ENCODE measurements at regions not wholly inside any gene's neighbourhood (a gene's known extent, or its start where the extent isn't known, plus 50 kb on each side); places are given as distances from the start of the nearest gene placed in this dataset.
A peak's percentile ranks its signal among the peaks of the same experiment; 100 is the strongest.

- no peak for DNase-seq
Observed at GRCh38 chr14:62168564-62169155, 406.4 kb downstream of the SNAPC1 start.

DNA sequence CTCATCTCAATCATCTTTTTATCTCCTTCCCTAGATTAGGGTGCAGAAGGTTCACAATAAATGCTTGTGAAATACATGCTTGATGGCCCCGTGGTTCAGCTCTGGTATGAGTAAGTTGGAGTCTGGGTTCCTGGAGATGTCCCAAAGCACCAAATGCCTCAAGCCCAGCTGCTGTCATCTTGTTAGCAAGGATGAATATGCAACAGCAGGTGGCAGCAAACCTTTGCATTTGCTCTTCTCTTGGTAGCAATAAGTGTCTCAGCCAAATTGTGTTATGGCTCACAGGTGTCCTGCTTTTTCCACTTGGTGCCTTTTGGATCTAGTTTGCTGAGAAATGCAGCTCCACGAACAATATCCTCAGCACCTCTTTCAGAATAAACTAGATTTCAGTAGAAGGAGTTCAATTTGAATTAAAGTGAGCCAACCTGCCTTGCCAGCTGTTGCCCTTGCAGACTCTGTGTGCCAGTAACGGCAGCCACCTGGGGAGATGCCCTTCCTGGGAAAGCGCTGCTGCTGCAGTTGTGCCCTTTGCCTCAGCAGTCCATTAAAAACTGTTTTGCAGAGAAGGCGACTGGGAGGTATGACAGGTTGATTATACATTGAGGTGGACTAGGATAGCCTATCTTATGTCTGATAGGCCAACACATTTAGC is 417.3 kb downstream of the SNAPC1 start:
- peak; percentile 88 for DNase-seq

- no peak for DNase-seq
Observed at GRCh38 chr14:62181591-62181990, 419.4 kb downstream of the SNAPC1 start.

DNA sequence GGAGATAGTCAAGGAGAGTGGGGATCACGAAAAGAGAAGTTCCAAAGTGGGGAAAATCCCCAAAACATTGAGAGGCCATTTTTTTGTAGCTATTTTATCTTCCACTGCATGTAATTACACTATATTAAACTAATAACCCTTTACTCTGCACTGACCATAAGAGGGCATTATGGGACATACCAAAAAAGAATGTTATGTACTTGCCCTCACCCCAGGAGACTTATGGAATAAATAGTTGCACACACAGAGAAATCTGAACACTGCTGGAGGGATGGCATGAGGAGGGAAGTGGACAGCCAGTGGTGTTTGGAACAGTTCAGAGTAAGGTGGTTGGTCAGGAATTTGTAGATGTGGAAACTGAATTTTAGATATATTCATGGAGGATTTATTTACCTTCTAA is 422.9 kb downstream of the SNAPC1 start:
- no peak for DNase-seq

GRCh38 chr14:62187265-62187664 is 425.0 kb downstream of the SNAPC1 start:
- no peak for DNase-seq

DNA sequence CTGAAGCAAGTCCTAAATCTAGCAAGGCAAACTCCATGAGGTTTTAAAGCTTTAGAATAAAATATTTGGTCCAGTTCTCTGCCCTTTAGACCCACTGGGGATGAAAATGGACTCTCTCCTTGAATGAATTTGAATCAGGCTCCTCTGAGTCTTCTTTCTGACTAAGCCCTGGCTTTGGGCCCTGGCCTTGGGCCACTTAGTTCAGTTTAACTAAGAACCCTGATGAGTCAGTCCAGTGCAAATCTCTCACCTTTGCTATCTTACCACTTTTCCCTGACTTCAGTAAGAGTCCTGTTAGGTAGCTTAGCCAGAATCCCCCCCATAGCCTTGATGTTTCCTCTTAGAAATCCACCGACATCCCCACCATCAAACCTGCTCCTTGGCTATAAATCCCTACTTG is 427.5 kb downstream of the SNAPC1 start:
- DNase-seq: no peak

DNA sequence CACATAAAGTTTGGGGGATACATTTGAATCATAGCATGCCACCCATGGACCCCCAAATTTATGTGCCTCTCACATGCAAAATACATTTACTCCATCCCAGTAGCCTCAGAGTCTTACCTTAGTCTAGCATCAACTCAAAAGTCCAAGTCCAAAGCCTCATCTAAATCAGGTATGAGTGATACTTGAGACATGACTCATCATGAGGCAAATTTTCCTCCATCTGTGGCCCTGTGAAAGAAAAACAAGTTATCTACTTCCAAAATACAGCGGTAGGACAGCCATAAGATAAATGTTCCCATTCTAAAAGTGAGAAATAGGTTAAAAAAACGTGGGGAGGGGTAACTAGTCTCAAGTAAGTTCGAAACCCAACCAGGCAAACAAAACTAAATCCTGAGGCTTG is 444.2 kb downstream of the SNAPC1 start:
- no peak for DNase-seq

GRCh38 chr14:62209287-62209899 is 447.2 kb downstream of the SNAPC1 start:
- no peak for DNase-seq

DNA sequence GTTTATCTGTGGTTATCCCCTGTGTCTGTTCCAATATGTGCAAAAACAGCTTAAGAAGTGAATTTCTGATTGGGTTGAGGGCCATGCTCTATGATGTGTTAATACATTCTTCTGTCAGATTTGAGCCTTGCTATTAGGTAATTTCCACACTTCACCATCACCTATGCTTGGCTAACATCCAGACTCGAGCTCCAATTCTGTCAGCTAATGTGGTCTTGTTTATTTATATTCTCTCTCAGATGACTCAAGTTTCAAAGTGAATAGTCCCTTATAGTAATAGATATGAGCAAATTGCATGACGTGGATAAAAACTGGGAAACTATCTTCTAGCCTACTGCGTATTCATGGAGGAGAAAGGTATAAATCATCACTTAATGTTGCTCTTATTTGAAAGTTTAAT is 451.3 kb downstream of the SNAPC1 start:
- DNase-seq: peak; percentile 10

- no peak for DNase-seq
Observed at GRCh38 chr14:62216121-62216520, 453.9 kb downstream of the SNAPC1 start.

DNA sequence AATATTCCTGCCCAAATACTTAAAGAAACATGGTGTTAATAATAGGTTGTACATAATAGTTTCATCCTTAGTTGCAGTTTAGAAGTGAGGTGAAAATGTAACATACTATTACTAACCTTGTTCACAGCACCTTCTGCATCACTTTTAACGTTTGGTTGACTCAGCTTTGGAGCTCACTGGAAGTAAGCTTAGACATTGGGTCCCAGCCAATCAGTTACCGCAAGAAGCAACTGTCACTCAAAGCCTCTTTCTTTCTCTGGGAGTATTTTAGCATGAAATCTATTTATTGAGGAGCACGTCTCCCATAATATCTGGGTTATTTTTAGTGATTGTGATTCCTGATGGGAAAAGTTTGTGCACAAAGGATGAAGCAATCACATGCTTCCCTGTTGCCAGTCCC is 472.6 kb downstream of the SNAPC1 start:
- DNase-seq: no peak

GRCh38 chr14:62244221-62244620 is 482.0 kb downstream of the SNAPC1 start:
- DNase-seq: no peak

GRCh38 chr14:62247266-62247665 is 485.0 kb downstream of the SNAPC1 start:
- no peak for DNase-seq

GRCh38 chr14:62251237-62251636 is 489.0 kb downstream of the SNAPC1 start:
- no peak for DNase-seq

GRCh38 chr14:62253171-62253570 is 491.0 kb downstream of the SNAPC1 start:
- no peak for DNase-seq

DNA sequence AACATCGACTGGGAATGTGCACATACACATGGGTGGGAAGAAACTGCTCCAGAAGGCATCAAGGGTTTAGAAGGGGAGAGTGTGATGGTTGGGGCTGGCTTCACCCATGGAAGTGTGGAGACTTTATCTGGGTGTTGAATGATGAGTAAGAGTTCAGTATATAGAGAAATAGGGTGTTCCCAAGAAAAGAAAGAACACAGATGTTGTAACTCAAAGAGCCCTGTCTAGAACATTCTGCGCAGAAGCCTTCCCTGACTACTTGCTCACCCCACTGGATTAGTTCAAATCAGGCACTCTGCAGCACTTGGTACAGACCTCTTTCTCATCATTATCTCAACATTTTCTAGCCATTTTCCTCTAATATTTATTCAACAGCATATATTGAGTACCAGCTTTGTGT is 491.7 kb downstream of the SNAPC1 start:
- no peak for DNase-seq

DNA sequence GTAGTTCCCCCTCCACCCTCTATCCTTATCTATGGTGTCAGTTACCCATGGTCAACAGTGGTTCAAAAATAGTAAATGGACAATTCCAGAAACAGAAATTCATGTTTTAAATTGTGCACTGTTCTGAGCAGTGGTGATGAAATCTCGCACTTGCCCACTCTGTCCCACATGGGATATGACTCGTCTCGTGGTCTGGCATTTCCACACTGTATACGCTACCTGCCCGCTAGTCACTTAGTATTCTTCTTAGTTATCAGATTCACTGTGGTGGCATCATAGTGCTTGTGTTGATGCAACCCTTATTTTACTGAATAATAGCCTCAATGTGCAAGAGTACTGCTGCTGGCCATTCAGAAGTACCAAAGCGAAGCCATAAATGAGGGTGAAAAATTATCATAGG is 507.0 kb downstream of the SNAPC1 start:
- DNase-seq: no peak

DNA sequence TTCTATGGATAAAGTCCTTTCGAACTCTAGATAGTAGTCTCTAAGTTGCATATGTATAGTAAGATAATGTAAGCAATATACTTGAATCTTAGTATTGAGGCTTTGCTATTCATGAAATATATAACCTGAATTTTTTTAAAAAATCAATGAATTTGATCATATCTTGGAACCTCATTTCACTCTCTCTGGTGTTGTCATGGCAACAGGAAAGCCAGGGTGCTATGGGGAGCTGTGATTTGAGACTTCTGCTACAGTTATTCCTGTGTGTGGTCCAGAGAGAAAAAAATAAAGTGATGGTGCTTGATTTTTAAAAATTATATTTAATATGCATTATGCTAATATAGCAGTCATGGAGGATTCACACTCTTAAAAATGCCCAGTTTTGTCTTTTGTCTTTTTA is 508.0 kb downstream of the SNAPC1 start:
- no peak for DNase-seq

DNA sequence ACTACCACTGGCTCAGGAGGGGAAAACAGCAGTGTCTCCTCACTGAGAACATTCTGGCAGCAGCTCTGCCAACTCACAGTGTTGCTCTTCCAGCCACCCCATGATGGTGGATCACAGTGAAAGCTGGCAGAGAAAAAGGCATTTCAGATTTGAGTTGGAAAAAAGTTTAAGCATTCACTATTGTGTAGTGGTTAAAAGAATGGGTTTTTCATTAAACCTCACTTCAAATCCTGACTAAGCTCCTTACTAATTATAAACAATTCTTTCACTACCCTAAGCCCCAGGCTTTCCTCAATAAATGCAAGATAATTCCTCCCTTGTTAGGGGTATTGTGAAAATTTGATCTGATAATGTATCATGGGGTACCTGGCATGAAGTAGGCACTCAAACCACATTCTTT is 518.1 kb downstream of the SNAPC1 start:
- no peak for DNase-seq

DNA sequence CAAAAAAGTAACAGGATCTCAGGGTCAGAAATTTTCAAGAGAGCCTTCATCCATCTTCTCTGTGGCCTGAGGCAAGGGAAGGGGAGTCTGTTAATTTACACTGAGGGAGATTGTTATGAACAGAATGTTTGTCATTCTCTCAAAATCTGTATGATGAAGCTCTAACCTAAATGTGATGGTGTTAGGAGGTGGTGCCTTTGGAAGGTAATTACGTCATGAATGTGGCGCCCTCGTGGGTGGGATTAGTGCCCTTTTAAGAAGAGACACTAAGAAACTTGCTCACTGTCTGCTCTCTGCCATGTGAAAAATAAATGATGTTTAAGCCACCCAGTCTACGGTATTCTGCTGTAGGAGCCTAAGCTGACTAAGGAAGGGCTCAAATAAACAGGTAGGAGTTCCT is 521.6 kb downstream of the SNAPC1 start:
- no peak for DNase-seq

GRCh38 chr14:62289471-62289870 is 527.3 kb downstream of the SNAPC1 start:
- DNase-seq: no peak

DNA sequence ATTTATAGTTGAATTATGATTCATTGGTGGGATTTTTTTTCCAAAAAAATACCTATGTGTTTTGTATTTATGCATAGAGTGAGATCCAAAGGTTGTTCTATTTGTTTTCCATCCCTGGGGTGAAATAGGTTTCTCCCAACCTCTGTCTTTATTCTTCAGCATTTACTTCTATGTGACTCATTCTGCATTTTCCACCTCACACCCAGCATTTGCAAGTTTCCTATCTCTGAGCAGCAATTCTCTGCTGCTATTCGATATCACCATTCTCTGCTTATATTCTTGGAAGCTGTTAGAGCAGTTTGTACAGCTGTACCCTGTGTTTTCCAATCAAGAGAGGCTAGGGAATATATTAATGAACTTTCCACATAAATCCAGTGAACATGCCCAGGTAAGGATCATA is 538.9 kb downstream of the SNAPC1 start:
- no peak for DNase-seq

- DNase-seq: no peak
Observed at GRCh38 chr14:62301911-62302310, 539.7 kb downstream of the SNAPC1 start.

DNA sequence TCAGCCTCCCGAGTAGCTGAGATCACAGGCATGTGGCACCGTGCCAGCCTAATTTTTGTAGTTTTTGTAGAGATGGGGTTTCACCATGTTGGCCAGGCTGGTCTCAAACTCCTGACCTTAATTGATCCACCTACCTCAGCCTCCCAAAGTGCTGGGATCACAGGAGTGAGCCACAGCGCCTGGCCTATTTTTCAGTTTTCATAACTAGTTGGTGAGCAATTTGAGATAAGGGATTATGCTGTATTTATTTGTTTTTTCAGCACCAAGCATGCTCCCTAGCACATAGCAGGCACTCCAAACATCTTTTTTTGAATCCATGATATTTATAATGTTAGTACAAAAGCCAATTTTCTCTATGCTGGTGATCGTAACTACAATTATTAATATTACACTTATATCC is 541.2 kb downstream of the SNAPC1 start:
- no peak for DNase-seq

DNA sequence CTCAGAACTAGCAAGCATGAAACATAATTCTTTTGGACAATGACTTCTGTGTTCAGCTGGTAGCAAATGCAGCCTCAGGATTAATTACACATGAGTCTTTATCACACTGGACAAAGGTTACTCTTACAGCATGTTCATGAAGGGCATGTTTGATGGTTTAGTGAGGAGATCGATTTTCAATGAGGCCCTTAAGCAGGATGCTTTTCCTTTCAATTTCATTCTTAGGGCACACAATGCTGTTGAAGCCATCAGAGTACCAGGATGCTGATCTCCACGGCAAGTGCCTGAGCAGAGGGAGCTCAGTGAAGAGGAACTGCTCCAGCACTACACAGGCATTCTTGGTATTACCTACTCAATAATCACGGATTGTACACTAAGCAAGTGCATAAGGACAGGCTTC is 542.0 kb downstream of the SNAPC1 start:
- DNase-seq: no peak
